GM19043 (cell line): ENCODE measurements at regions not wholly inside any gene's neighbourhood (a gene's known extent, or its start where the extent isn't known, plus 50 kb on each side); places are given as distances from the start of the nearest gene placed in this dataset.

Experiments used
- ATAC-seq: cut with Tn5 transposase; IDR thresholded peaks from one replicate; pipeline ENCODE4 v1.9.1; 2021; ENCODE audit warnings: low read depth; ENCODE audit not compliant: unreplicated experiment

GRCh38 chr3:106371221-106371970 is 502.6 kb upstream of the CBLB start:
- no peak for ATAC-seq

GRCh38 chr3:106371971-106372805 is 503.4 kb upstream of the CBLB start:
- no peak for ATAC-seq

GRCh38 chr3:106372806-106373190 is 504.0 kb upstream of the CBLB start:
- no peak for ATAC-seq

- no peak for ATAC-seq
These were observed 507.3 kb upstream of the CBLB start for GRCh38 chr3:106376016-106376570.

GRCh38 chr3:106379251-106379750 is 510.5 kb upstream of the CBLB start:
- ATAC-seq, result no peak

- ATAC-seq, result no peak
These were observed 511.4 kb upstream of the CBLB start for GRCh38 chr3:106380232-106380631.

- ATAC-seq, result no peak
These were observed 512.6 kb upstream of the CBLB start for GRCh38 chr3:106381286-106381938.

GRCh38 chr3:106381939-106382335 is 513.1 kb upstream of the CBLB start:
- ATAC-seq, result no peak

GRCh38 chr3:106386050-106386449 is 517.2 kb upstream of the CBLB start:
- ATAC-seq, result no peak

GRCh38 chr3:106392915-106393314 is 524.1 kb upstream of the CBLB start:
- ATAC-seq, result no peak

GRCh38 chr3:106397006-106397405 is 528.2 kb upstream of the CBLB start:
- no peak for ATAC-seq

- ATAC-seq, result no peak
These were observed 530.2 kb upstream of the CBLB start for GRCh38 chr3:106398891-106399600.

GRCh38 chr3:106399761-106400160 is 530.9 kb upstream of the CBLB start:
- ATAC-seq, result no peak

GRCh38 chr3:106401666-106402490 is 533.1 kb upstream of the CBLB start:
- ATAC-seq, result no peak

- ATAC-seq, result no peak
These were observed 534.7 kb upstream of the CBLB start for GRCh38 chr3:106403371-106404145.

- no peak for ATAC-seq
These were observed 544.9 kb upstream of the CBLB start for GRCh38 chr3:106413683-106414082.

GRCh38 chr3:106420628-106421027 is 551.8 kb upstream of the CBLB start:
- ATAC-seq, result no peak

- ATAC-seq, result no peak
These were observed 552.6 kb upstream of the CBLB start for GRCh38 chr3:106421426-106421825.

- ATAC-seq, result no peak
These were observed 553.1 kb upstream of the CBLB start for GRCh38 chr3:106421909-106422308.
